NCI-H128 (cell line): ENCODE measurements at regions not wholly inside any gene's neighbourhood (a gene's known extent, or its start where the extent isn't known, plus 50 kb on each side); places are given as distances from the start of the nearest gene placed in this dataset.

ENCODE experiments used
- DNase-seq: peaks from one replicate; lab custom pipeline; 2025; ENCODE audit not compliant: unreplicated experiment; lab: John Stamatoyannopoulos, UW

DNA sequence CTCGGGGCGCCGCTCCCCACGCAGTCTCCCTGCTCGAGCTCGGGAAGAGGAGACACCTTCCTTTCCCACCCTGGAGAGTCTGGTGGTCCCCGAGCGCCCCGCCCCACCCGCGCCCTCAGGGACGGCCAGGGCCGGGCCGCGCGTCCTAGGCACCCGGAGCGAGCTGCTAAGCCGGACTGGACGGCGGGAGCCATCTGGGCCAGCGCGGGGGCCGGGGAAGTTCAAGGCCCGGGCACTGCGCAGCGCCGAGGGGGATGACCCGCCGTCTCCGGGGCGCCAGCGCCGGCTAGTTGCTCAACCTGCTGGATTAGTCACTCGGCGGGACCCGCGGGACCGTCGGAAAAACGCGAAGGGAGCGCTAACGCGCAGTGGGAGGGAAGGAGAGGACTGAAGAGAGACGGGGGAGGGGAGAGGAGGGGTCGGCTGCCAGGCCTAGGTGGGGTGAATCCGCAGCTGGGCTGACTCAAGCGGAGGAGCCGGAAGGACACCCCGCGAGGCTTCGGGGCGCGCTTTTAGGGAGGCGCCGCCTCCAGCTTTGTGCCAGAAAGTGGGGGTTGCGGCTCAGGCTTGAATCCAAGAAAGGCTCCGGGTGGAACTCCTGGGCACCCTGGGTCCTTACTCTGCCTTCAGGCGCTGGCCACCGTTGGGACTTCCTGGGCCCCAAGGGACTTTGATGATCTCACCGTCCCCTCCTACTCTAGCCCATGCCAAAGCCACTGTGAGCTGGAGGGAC is 75.7 kb upstream of the FOXP4 start:
- DNase-seq = no peak

DNA sequence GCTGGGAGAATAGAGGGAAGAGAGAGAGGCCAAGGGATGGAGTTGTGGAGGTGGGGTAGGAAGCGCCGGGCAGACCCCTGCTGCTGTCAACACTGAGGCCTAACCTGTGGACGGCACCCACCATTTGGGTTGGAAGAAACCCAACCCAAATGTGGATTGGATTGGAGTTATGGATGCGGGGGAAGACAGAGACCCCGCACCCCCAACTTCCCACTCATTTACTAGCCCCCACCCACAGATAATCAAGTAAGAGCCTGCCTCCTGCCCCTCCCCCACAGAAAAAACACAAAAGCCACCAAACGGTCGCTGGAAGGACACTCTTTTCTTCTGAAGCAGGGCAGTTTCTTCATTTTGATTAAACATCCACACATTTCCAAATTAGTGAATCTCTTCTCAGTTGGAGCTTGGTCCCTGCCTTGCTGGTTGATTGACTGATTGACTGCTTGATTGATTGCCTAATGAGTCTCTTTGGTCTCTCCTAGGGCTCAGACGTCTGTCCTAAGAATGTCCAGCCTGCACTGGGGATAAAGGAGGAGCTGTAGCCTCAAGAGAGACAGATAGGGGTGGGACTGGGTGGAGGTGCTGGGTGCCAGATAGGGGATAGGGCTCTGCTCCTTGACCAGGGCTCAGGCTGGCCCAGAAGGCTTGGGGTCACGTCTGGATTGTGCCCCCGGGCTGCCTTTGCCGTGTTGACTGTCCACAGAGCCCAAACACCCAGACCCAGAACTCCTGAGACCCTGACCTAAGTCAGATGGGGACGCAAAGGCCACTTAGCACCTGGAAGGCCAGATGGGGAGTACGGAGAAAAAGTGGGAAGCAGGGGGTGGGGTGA is 74.9 kb upstream of the FOXP4 start:
- no peak for DNase-seq

DNA sequence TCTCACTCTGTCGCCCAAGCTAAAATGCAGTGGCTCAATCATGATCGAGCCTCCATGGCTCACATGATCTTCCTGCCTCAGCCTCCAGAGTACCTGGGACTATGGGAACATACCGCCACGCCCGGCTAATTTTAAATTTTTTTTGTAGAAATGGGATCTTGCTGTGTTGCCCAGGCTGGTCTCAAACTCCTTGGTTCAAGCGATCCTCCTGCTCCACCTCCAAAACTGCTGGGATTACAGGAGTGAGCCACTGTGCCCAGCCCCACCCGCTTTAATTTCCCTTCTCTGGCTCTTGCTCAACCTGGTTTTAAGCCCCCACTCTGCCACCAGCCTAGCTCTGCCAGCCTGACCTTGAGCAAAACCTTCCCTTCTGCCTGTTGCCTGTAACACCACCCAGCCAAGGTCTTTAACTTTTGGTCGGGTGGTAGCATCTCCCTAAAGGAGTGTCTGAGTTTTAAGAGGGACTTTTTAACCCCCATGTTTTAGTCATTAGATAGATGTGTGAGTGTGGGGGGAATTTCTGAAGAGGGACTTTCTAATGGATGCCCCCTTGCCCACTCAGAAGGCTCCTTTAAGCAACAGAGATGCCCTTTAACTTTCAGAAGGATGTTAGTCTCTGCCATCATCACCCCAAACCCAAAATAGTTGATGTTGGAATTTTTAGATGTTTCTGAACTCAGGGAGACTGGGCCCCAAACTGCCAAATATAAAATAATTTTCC is 71.8 kb upstream of the FOXP4 start:
- no peak for DNase-seq

DNA sequence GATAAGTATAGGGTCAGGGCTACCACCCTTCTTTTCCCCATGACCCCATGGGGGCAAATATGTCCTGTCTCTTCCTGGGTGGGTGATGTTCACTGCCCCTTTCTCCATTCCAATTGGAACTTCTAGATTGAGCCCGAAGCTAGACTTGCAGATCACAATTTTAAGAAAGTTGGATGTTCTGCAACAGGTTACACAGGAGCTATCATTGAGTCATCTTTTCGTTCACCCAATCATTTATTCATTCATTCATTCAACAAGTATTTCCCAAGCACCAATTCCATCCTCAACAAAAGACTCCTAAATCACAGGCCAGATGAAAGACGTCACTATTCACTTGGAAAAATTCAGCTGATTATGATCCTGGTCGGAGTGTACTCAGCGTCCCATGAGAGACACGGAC is 71.0 kb upstream of the FOXP4 start:
- DNase-seq = no peak

DNA sequence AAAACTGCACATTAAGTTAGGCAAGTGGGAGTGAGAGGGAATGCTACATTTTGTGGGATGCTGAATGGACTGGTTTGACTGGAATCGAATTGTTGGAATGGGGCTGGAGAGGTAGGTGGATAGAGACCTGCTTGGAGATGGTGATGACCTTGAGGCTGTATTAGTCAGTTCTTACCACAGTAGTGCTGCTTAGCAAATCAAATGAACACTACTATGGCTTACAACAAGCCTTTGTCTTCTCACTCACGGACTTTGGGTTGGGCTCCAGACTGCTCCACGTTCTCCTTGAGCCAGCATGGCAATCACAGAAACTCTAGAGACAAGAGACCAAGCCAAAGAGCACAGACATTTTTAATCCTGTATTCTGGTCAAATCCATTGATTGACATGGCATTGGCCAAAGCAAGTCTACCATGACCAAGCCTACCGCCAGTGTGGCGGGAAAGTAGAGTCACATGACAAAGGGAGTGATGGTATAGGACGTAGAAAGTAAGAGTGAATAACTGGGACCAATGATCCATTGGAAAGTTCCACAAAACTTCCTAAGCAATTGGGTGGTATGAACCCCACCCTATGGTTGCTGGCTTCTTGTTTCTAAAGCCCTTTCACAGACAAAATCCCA is 70.3 kb upstream of the FOXP4 start:
- no peak for DNase-seq

DNA sequence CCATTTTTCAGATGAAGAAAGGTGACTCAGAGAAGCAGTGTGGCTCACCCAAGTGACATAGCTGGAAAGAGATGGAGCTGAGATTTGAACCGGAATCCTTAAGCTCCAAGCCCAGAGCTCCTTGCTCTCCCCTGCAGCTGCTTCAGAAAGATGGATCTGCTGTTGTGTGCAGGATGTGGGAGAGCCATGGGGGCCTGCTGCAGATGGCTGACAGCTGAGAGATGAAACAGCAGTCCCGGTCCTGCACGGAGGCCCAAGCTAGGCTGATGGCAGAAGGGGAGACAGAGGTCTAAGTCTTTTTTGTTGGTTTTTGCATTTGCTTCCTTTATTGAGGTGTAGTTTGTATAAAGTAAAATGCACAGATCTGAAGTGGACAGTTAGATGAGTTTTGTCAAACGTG is 69.8 kb upstream of the FOXP4 start:
- DNase-seq = no peak

DNA sequence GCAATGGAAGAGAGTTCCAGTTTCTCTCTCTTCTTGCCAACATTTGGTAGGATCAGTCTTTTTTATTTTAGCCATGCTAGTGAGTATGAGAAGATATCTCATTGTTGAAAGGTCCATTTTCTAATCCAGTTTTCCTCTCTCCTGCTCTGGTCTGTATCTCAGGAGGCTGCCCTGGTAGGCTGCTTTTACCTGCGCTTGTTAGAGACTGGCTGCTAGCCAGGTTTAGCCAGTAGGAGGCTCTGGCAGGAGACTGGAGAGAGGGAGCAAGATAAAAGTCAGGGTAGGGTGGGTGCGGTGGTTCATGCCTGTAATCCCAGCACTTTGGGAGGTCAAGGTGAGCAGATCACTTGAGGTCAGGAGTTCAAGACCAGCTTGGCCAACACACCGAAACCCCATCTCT is 68.6 kb upstream of the FOXP4 start:
- DNase-seq = no peak

DNA sequence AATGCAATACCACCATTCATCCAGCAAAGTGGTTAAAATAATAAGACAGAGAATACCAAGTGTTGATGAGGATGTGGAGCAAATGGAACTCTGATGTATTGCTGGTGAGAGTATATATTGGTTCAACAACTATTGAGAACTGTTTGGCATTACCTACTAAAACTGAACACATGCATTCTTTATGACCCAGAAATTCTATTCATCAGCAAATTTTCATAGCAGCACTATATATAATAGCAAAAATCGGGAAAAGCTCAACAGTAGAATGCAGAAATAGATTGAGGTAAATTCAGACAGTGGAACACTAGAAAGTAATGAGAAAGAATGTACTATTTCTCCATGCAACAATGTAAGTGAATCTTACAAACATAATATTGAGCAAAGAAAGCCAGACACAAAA is 62.2 kb upstream of the FOXP4 start:
- no peak for DNase-seq

DNA sequence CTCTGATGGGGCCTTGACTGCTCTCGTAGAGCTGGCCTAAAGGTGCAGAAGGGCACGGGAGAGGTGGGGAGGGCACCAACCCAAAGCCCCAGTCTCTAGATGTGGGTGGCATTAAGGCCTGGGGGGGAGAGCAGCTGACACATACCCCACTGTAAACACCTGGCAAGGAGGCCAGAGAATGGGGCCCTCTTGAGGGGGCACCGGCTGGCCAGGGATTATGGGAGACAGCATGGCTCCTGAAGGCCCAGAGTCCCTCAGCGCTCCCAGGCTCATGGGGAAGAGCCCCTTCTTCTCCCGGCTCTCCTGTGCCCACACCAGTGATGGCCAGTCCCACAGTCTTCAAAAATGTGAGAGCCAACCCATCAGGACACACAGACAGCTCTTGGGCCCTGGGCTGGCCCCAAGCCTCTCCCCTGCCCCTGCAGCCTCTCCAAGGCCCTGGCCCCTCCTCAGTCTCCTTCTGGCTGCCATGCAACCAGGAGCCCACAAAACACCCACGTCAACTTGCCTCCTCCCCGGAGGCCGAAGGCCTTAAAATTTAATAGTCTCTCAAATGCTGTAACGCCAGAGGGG is 58.2 kb upstream of the FOXP4 start:
- no peak for DNase-seq

DNA sequence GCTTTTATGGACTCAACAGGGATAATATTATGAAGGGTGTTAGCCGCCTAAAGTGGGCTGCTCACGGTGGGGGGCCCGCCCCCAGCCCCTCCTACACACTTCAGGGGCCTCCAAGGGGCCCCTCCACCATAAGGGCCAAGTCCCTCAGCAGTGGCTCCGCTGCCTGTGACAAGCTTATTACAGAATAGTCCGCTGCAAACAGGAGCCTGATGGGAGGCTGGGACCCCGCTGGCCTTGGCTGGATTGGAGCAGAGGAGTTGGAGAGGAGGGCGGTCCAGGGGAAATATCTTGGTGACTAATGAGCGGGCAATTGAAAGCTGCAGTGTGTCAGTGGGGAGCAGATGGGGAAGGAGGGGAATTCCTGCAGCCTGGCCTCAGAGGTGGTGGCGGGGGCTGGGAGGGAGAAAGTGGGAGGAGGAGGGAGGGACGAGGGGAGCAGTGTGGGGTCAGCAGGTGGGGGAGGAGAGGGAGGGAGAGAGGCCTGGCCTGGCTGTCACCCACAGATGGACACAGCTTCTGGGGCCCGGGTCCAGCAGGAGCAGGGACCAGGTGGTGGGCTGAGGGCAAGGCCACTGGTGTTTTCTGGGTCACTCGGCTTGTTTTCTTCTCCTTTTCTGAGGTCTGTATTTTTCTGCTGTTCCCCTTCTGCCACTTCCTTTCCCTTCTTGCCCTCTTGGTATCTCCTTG is 57.6 kb upstream of the FOXP4 start:
- no peak for DNase-seq

DNA sequence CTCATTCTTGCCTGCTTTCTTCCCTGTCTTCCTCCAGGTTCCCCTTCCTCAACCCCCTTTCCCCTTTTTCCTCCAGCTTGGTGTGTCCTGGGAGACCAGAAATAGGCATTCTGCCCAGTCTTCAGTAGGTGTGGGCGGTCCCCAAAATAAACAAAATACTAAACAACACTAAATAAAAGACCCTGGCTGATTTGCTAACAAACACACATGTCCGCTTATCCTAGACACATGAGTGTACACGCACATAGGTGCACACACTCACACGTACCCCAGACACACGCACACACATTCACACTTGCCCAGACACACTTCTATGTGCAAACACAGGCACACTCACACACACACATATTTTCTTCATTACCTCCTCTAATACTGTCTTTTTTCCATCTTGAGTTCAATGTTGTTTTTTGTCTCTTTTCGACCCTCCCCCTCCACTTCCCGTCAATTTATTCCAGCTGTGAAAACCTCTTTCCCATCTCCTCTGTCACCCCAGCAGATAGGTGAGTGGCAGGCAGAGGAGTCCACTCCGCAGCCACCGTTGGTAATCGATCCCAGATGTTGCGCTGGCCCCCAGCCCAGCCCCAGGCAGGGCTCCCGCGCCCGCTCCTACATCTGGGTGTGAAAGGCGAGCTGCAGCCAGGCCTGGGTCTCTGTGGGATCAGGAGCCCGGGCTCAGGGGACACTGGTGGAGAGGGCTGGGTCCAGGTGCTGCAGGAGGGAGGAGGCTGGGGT is 56.9 kb upstream of the FOXP4 start:
- DNase-seq = no peak

DNA sequence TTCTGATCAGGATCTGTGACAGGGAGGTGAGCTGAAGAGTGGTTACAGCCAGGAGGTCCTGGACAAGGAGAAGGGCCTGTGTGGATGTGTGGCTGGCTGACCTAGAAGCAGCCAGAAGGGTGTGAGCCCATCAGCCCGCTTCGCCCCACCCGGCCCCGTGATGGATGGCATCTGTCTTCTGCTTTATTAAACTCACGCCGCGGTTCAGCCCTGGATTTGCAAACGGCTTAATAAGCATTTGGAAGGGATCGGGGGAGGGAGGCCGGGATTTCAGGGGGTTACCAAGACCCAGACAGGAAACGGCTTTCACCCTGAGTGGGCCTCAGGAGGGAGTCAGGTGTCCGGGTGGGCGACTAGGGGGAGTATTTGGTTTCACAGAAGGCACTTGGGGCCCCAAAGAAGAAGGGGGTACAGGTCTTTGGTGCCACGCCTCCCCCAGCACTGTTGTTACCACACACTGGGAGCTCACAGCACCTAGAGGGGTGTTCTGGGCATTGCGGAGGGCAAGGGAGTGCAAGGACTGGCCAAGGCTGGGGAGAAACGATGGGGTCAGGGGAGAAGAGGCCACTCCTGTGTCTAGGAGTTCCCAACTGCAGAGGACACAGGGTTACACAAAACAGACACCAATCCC is 53.8 kb upstream of the FOXP4 start:
- no peak for DNase-seq

DNA sequence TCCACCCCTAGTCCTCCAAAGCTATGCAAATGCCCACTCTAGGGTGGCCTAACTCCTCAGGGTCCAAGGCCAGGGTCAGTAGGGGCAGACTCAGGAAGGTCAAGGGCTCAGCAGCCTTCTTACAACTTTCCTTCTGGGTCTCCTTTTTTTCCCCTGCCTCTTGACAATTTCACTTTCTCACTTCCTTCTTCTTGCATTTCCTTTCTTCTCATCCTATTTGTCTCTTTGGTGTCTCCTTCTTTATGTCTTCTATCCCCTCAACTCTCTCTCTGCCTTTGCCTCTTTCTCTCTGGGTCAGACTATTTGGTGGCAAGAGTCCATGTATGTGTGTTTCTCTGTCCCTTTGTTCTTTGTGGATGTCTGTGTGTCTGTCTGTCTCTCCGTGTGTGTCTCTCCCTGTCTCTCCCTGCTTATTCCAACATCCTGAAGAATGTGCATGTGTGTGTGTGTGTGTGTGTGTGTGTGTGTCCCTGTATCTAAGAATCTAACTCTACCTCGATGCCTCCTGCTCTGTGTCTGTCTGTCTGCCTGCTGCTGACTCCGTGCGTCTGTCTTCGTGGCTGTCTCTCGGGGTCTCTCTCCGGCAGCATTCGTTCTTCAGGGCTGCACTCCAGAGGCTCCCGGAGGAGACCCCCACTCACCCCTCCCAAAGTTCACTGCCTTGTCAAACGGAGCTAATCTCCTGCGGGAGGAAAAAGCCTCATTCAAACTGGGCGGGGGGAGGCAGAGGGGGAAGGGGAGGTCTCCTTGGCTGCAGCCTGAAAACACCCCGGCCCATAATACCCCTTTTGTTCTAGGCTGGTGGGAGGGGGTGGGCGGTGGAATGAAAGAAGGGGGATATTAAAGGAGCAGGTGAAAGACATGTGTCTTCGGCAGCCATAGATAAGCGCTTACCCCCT is 51.7 kb upstream of the FOXP4 start:
- DNase-seq = no peak
